Hindlimb muscle (tissue), 1 donor: ENCODE measurements at regions not wholly inside any gene's neighbourhood (a gene's known extent, or its start where the extent isn't known, plus 50 kb on each side); places are given as distances from the start of the nearest gene placed in this dataset.
A peak's percentile ranks its signal among the peaks of the same experiment; 100 is the strongest.

Experiments
- DNase-seq: peaks from one replicate; pipeline ENCODE4 v3.0.0-alpha.2; 2013

- DNase-seq: no peak
Observed at GRCh38 chr11:127631974-127632373, 631.4 kb upstream of the KIRREL3 start.

GRCh38 chr11:127629200-127629599, 628.6 kb upstream of the KIRREL3 start:
- DNase-seq: no peak

- no peak for DNase-seq
Observed at GRCh38 chr11:127628458-127628785, 627.9 kb upstream of the KIRREL3 start.

GRCh38 chr11:127627629-127628457, 627.3 kb upstream of the KIRREL3 start:
- no peak for DNase-seq

GRCh38 chr11:127627204-127627603, 626.6 kb upstream of the KIRREL3 start:
- DNase-seq: no peak

GRCh38 chr11:127625402-127625801, 624.8 kb upstream of the KIRREL3 start:
- no peak for DNase-seq

- peak; percentile 17 for DNase-seq
Observed at GRCh38 chr11:127624306-127624856, 623.8 kb upstream of the KIRREL3 start.

- DNase-seq: no peak
Observed at GRCh38 chr11:127622686-127623085, 622.1 kb upstream of the KIRREL3 start.

GRCh38 chr11:127620671-127621070, 620.1 kb upstream of the KIRREL3 start:
- DNase-seq: no peak

- no peak for DNase-seq
Observed at GRCh38 chr11:127619946-127620345, 619.4 kb upstream of the KIRREL3 start.

- DNase-seq: no peak
Observed at GRCh38 chr11:127618721-127619120, 618.2 kb upstream of the KIRREL3 start.

- no peak for DNase-seq
Observed at GRCh38 chr11:127616158-127616557, 615.6 kb upstream of the KIRREL3 start.

- DNase-seq: no peak
Observed at GRCh38 chr11:127612607-127613006, 612.0 kb upstream of the KIRREL3 start.

- no peak for DNase-seq
Observed at GRCh38 chr11:127609025-127609773, 608.6 kb upstream of the KIRREL3 start.

GRCh38 chr11:127607487-127608085, 607.0 kb upstream of the KIRREL3 start:
- DNase-seq: no peak

GRCh38 chr11:127601578-127601977, 601.0 kb upstream of the KIRREL3 start:
- DNase-seq: no peak

- no peak for DNase-seq
Observed at GRCh38 chr11:127600674-127601073, 600.1 kb upstream of the KIRREL3 start.

- DNase-seq: no peak
Observed at GRCh38 chr11:127598476-127598875, 597.9 kb upstream of the KIRREL3 start.

GRCh38 chr11:127596433-127596832, 595.9 kb upstream of the KIRREL3 start:
- DNase-seq: no peak

GRCh38 chr11:127592371-127592770, 591.8 kb upstream of the KIRREL3 start:
- no peak for DNase-seq

- DNase-seq: no peak
Observed at GRCh38 chr11:127590314-127590713, 589.7 kb upstream of the KIRREL3 start.

- no peak for DNase-seq
Observed at GRCh38 chr11:127588431-127588830, 587.9 kb upstream of the KIRREL3 start.

GRCh38 chr11:127587511-127587910, 586.9 kb upstream of the KIRREL3 start:
- no peak for DNase-seq
